Vagina (tissue), 2 donors: ENCODE measurements at regions not wholly inside any gene's neighbourhood (a gene's known extent, or its start where the extent isn't known, plus 50 kb on each side); places are given as distances from the start of the nearest gene placed in this dataset.

Source experiments
- DNase-seq, 2 donors: peaks; one replicate each; pipeline ENCODE4 v3.0.0-alpha.2; 2017; ENCODE audit errors: extremely low spot score in 2 of 2
- H3K27ac ChIP-seq: fragments of 200-600 bp; sonication (generic); one replicate; pipeline ENCODE4 v1.5.1; 2019
- H3K27me3 ChIP-seq: fragments of 200-600 bp; sonication (generic); one replicate; pipeline ENCODE4 v1.5.1; 2019
- H3K36me3 ChIP-seq, 2 donors: fragments of 200-600 bp; sonication (generic); one replicate each; pipeline ENCODE4 v1.5.1; 2017 to 2019
- H3K4me1 ChIP-seq: fragments of 200-600 bp; sonication (generic); one replicate; pipeline ENCODE4 v1.5.1; 2019
- H3K4me3 ChIP-seq, 2 donors: fragments of 200-600 bp; sonication (generic); 1 replicate in 1 of 2; 2 replicates in 1 of 2; pipeline ENCODE4 v1.5.1; 2016 to 2019
- H3K9me3 ChIP-seq: fragments of 200-600 bp; sonication (generic); one replicate; pipeline ENCODE4 v1.5.1; 2019
- POLR2A ChIP-seq, 2 donors: fragments of 450-650 bp; IDR thresholded peaks; one replicate each; pipeline ENCODE4 v1.6.1; 2017; ENCODE audit warnings: antibody characterized with exemption in 2 of 2, mild to moderate bottlenecking in 2 of 2, moderate library complexity in 2 of 2
- POLR2AphosphoS5 ChIP-seq, 2 donors: sonication (generic); formaldehyde crosslinking; IDR thresholded peaks; one replicate each; pipeline ENCODE4 v1.9.0; 2017; ENCODE audit warnings: antibody characterized with exemption in 2 of 2, mild to moderate bottlenecking in 2 of 2, low read depth in 1 of 2; ENCODE audit not compliant: insufficient read depth in 1 of 2
- intact Hi-C: fragments of 100-400 bp; cut with DNase I; formaldehyde crosslinking; loops from one replicate; pipeline ENCODE4 v1.15.1; 2023
- TF ChIP-seq, protein P1 (sequence below), 3 experiments: fragments of 450-650 bp in 2 of 3; fragments of 200-600 bp in 1 of 3; sonication (generic) in 1 of 3; IDR thresholded peaks; one replicate each; pipeline ENCODE4 v1.5.1; 2017 to 2019; ENCODE audit warnings: antibody characterized with exemption in 3 of 3, mild to moderate bottlenecking in 2 of 3, moderate library complexity in 2 of 3

DNA sequence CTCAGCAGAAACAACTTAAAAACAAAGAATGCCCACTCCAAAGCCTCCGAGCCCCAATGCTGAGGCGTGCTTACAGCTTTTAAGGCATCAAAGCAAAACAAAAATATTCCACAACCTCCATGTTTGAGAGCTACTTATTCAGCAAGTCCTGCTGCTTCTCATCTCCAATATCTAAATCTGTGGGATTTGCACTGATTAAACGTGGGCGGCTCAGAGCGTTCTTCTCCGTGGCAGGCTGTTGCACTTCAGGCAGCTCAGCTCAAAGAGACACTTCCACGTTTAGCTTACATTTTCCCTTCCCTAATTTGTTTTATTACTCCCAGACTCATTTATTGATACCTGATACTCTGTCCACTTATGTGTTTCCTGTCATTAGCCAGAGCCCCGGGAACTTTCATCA, 282.6 kb upstream of the MCTP2 start:
- Histone ChIP-seq H3K27ac (no peak overlapping the region), H3K4me1 (no peaks in the 10 kb centered on the region), H3K9me3 (no peaks in the 10 kb centered on the region), H3K36me3 (no peaks in the 10 kb centered on the region), H3K27me3 (no peaks in the 10 kb centered on the region), H3K4me3 (no peak overlapping the region)
- no peak for DNase-seq
- intact Hi-C loops = no loop called here
- TF ChIP-seq POLR2AphosphoS5 (IDR thresholded peaks at IDR 0.05; ENCODE audit: insufficient read depth in 1 of 2, low read depth in 1 of 2) (no peak), POLR2A (IDR thresholded peaks at IDR 0.05) (no peak)
- TF ChIP-seq, protein P1, sequence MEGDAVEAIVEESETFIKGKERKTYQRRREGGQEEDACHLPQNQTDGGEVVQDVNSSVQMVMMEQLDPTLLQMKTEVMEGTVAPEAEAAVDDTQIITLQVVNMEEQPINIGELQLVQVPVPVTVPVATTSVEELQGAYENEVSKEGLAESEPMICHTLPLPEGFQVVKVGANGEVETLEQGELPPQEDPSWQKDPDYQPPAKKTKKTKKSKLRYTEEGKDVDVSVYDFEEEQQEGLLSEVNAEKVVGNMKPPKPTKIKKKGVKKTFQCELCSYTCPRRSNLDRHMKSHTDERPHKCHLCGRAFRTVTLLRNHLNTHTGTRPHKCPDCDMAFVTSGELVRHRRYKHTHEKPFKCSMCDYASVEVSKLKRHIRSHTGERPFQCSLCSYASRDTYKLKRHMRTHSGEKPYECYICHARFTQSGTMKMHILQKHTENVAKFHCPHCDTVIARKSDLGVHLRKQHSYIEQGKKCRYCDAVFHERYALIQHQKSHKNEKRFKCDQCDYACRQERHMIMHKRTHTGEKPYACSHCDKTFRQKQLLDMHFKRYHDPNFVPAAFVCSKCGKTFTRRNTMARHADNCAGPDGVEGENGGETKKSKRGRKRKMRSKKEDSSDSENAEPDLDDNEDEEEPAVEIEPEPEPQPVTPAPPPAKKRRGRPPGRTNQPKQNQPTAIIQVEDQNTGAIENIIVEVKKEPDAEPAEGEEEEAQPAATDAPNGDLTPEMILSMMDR (IDR thresholded peaks at IDR 0.05) = no peak

GRCh38 chr15:93943586-93943985, 287.8 kb upstream of the MCTP2 start:
- intact Hi-C loops = no loop called here
- no peaks in the 10 kb centered on the region for H3K4me1 ChIP-seq
- no peak overlapping the region for H3K4me3 ChIP-seq
- no peak overlapping the region for H3K27ac ChIP-seq
- no peaks in the 10 kb centered on the region for H3K27me3 ChIP-seq
- H3K9me3 ChIP-seq = no peaks in the 10 kb centered on the region
- H3K36me3 ChIP-seq = no peaks in the 10 kb centered on the region
- no peak for DNase-seq
- TF ChIP-seq, protein P1 (IDR thresholded peaks at IDR 0.05) = no peak
- no peak for TF ChIP-seq POLR2AphosphoS5 (IDR thresholded peaks at IDR 0.05; ENCODE audit: insufficient read depth in 1 of 2, low read depth in 1 of 2)
- no peak for TF ChIP-seq POLR2A (IDR thresholded peaks at IDR 0.05)

DNA sequence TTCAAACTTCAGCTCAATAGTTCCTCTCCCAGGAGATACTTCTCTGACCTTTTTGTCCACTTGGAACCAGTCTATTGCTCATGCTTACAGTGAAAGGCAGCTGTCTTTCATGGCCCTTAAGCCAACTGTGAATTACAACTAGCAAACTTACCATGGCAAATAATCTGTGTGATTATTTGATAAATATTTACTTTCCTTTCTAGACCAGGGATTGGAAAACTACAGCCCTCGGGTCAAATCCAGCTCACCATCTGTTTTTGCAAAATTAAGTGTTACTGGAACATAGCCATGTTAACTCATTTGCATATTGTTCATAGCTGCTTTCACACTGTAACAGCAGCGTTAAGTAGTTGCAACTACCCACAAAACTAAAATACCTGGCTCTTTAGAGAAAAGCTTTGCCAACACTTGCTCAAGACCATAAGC, 289.1 kb upstream of the MCTP2 start:
- Histone ChIP-seq H3K9me3 (no peaks in the 10 kb centered on the region), H3K27me3 (no peaks in the 10 kb centered on the region), H3K27ac (no peak overlapping the region), H3K4me1 (no peaks in the 10 kb centered on the region), H3K36me3 (no peaks in the 10 kb centered on the region), H3K4me3 (no peak overlapping the region)
- intact Hi-C loops = no loop called here
- no peak for TF ChIP-seq POLR2A (IDR thresholded peaks at IDR 0.05)
- TF ChIP-seq POLR2AphosphoS5 (IDR thresholded peaks at IDR 0.05; ENCODE audit: insufficient read depth in 1 of 2, low read depth in 1 of 2) = no peak
- TF ChIP-seq, protein P1 (IDR thresholded peaks at IDR 0.05) = no peak
- no peak for DNase-seq

DNA sequence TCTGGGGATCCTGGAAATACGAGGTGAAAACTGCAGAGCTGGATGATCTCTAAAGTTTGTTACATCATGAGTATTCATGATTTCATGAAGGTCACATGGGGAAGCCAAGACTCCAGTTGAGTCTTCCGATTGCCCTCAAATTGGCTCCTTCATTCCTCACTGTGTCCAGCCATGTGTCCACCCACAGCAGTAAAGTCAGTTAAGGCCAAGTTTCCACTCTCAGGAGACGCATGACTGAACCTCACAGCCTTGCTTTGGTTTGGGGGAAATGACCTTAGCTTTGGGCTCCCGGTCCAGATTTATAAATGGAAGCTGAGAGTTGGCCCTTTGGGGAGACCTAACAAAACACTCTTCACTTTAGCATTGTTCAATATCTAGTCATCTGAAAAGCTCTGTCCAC, 289.7 kb upstream of the MCTP2 start:
- Histone ChIP-seq H3K27ac (no peak overlapping the region), H3K4me1 (no peaks in the 10 kb centered on the region), H3K36me3 (no peaks in the 10 kb centered on the region), H3K4me3 (no peak overlapping the region), H3K27me3 (no peaks in the 10 kb centered on the region), H3K9me3 (no peaks in the 10 kb centered on the region)
- intact Hi-C loops = no loop called here
- no peak for DNase-seq
- TF ChIP-seq POLR2AphosphoS5 (IDR thresholded peaks at IDR 0.05; ENCODE audit: insufficient read depth in 1 of 2, low read depth in 1 of 2) = no peak
- TF ChIP-seq POLR2A (IDR thresholded peaks at IDR 0.05) = no peak
- TF ChIP-seq, protein P1 (IDR thresholded peaks at IDR 0.05) = no peak

DNA sequence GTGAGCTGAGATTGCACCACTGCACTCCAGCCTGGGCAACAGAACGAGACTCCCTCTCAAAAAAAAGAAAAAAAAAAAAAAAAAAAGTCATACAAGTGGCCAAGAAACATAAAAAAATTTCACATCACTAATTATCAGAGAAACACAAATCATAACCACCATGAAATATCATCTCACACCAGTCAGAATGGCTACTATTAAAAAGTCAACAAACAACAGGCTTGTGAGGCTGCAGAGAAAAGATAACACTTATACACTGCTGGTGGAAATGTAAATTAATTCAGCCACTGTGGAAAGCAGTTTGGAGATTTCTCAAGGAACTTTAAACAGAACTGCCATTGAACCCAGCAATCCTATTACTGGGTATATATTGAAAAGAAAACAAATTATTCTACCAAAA, 291.1 kb upstream of the MCTP2 start:
- H3K27ac ChIP-seq = no peak overlapping the region
- H3K4me3 ChIP-seq = no peak overlapping the region
- no peaks in the 10 kb centered on the region for H3K9me3 ChIP-seq
- no peaks in the 10 kb centered on the region for H3K4me1 ChIP-seq
- intact Hi-C loops = no loop called here
- TF ChIP-seq, protein P1 (IDR thresholded peaks at IDR 0.05) = no peak
- TF ChIP-seq POLR2A (IDR thresholded peaks at IDR 0.05) (no peak), POLR2AphosphoS5 (IDR thresholded peaks at IDR 0.05; ENCODE audit: insufficient read depth in 1 of 2, low read depth in 1 of 2) (no peak)
- H3K36me3 ChIP-seq = no peaks in the 10 kb centered on the region
- DNase-seq = no peak
- H3K27me3 ChIP-seq = no peaks in the 10 kb centered on the region
